Stimulated activated CD4-positive, alpha-beta T cell treated with anti-CD3 and anti-CD28 coated beads, Interleukin-12 subunit alpha, Interleukin-12 subunit beta, amount 100 ng/mL, for 48 hours (primary cell): ENCODE measurements at regions not wholly inside any gene's neighbourhood (a gene's known extent, or its start where the extent isn't known, plus 50 kb on each side); places are given as distances from the start of the nearest gene placed in this dataset.
A peak's percentile ranks its signal among the peaks of the same experiment; 100 is the strongest.
"Not testable (repeated sequence)": the region's sequence is repeated elsewhere in the genome, so short reads cannot be mapped to it uniquely, and the experiment has no call there.

Experiments
- DNase-seq, 3 donors: peaks; one replicate each; pipeline ENCODE4 v3.0.0-alpha.2; 2020; ENCODE audit warnings: low read depth in 2 of 3, low spot score in 1 of 3

GRCh38 chr4:101421386-101421785 is 74.1 kb upstream of the PPP3CA start:
- no peak for DNase-seq

- DNase-seq = no peak
These were observed 73.3 kb upstream of the PPP3CA start for GRCh38 chr4:101420661-101421060.

- peak in 1 of 3 donors; percentile 8 for DNase-seq
These were observed 72.2 kb upstream of the PPP3CA start for GRCh38 chr4:101419336-101420135.

- DNase-seq = no peak
These were observed 71.1 kb upstream of the PPP3CA start for GRCh38 chr4:101418466-101418865.

- peak; percentile 36 to 40 (median 38) for DNase-seq
These were observed 70.7 kb upstream of the PPP3CA start for GRCh38 chr4:101418055-101418454.

GRCh38 chr4:101417046-101417445 is 69.7 kb upstream of the PPP3CA start:
- DNase-seq = no peak

- no peak for DNase-seq
These were observed 68.6 kb upstream of the PPP3CA start for GRCh38 chr4:101415962-101416361.

GRCh38 chr4:101414496-101414895 is 67.2 kb upstream of the PPP3CA start:
- DNase-seq = no peak

- DNase-seq = no peak
These were observed 64.6 kb upstream of the PPP3CA start for GRCh38 chr4:101411926-101412325.

- not testable (repeated sequence) for DNase-seq
These were observed 64.1 kb upstream of the PPP3CA start for GRCh38 chr4:101411281-101411910.

- peak in 1 of 3 donors; percentile 14 for DNase-seq
These were observed 52.8 kb upstream of the PPP3CA start for GRCh38 chr4:101400096-101400495.

GRCh38 chr4:101398807-101399206 is 51.5 kb upstream of the PPP3CA start:
- DNase-seq = no peak
